GF-D8 (cell line): ENCODE measurements at regions not wholly inside any gene's neighbourhood (a gene's known extent, or its start where the extent isn't known, plus 50 kb on each side); places are given as distances from the start of the nearest gene placed in this dataset.
"Not testable (repeated sequence)": the region's sequence is repeated elsewhere in the genome, so short reads cannot be mapped to it uniquely, and the experiment has no call there.

Experiments
- DNase-seq: peaks from one replicate; lab custom pipeline; 2025; lab: John Stamatoyannopoulos, UW

- DNase-seq, result no peak
Observed at GRCh38 chr4:14315129-14315528, 687.2 kb upstream of the CPEB2 start.

GRCh38 chr4:14317351-14317750 is 684.9 kb upstream of the CPEB2 start:
- DNase-seq, result no peak

GRCh38 chr4:14318671-14319070 is 683.6 kb upstream of the CPEB2 start:
- DNase-seq, result no peak

- DNase-seq, result no peak
Observed at GRCh38 chr4:14321723-14322122, 680.6 kb upstream of the CPEB2 start.

GRCh38 chr4:14323191-14323590 is 679.1 kb upstream of the CPEB2 start:
- no peak for DNase-seq

GRCh38 chr4:14329228-14329627 is 673.1 kb upstream of the CPEB2 start:
- no peak for DNase-seq

GRCh38 chr4:14333616-14334015 is 668.7 kb upstream of the CPEB2 start:
- no peak for DNase-seq

GRCh38 chr4:14334166-14334565 is 668.1 kb upstream of the CPEB2 start:
- DNase-seq, result no peak

GRCh38 chr4:14335872-14336271 is 666.4 kb upstream of the CPEB2 start:
- DNase-seq, result no peak

GRCh38 chr4:14336656-14337055 is 665.6 kb upstream of the CPEB2 start:
- DNase-seq, result no peak

GRCh38 chr4:14337892-14338584 is 664.2 kb upstream of the CPEB2 start:
- no peak for DNase-seq

GRCh38 chr4:14338585-14339265 is 663.6 kb upstream of the CPEB2 start:
- no peak for DNase-seq

- no peak for DNase-seq
Observed at GRCh38 chr4:14339715-14340114, 662.6 kb upstream of the CPEB2 start.

GRCh38 chr4:14340321-14340720 is 662.0 kb upstream of the CPEB2 start:
- DNase-seq, result no peak

- no peak for DNase-seq
Observed at GRCh38 chr4:14343961-14344360, 658.3 kb upstream of the CPEB2 start.

GRCh38 chr4:14345356-14345775 is 656.9 kb upstream of the CPEB2 start:
- DNase-seq, result no peak

- DNase-seq, result no peak
Observed at GRCh38 chr4:14347526-14347925, 654.8 kb upstream of the CPEB2 start.

- no peak for DNase-seq
Observed at GRCh38 chr4:14348506-14348905, 653.8 kb upstream of the CPEB2 start.

GRCh38 chr4:14358544-14359160 is 643.6 kb upstream of the CPEB2 start:
- DNase-seq, result not testable (repeated sequence)

GRCh38 chr4:14359991-14360390 is 642.3 kb upstream of the CPEB2 start:
- DNase-seq, result no peak

- no peak for DNase-seq
Observed at GRCh38 chr4:14361084-14361483, 641.2 kb upstream of the CPEB2 start.

GRCh38 chr4:14362385-14362784 is 639.9 kb upstream of the CPEB2 start:
- no peak for DNase-seq

GRCh38 chr4:14364953-14365536 is 637.2 kb upstream of the CPEB2 start:
- no peak for DNase-seq
